Hepatocyte (in vitro differentiated cells): ENCODE measurements at regions not wholly inside any gene's neighbourhood (a gene's known extent, or its start where the extent isn't known, plus 50 kb on each side); places are given as distances from the start of the nearest gene placed in this dataset.

Experiments
- EZH2 ChIP-seq: fragments of 200-600 bp; sonication (generic); IDR thresholded peaks from 2 replicates; pipeline ENCODE4 v1.6.1; 2016; ENCODE audit warnings: antibody characterized with exemption, mild to moderate bottlenecking, borderline replicate concordance
- TF ChIP-seq, protein P1 (sequence below): fragments of 200-600 bp; sonication (generic); IDR thresholded peaks from 2 replicates; pipeline ENCODE4 v1.5.1; 2016; ENCODE audit warnings: antibody characterized with exemption, mild to moderate bottlenecking; ENCODE audit not compliant: poor library complexity

DNA sequence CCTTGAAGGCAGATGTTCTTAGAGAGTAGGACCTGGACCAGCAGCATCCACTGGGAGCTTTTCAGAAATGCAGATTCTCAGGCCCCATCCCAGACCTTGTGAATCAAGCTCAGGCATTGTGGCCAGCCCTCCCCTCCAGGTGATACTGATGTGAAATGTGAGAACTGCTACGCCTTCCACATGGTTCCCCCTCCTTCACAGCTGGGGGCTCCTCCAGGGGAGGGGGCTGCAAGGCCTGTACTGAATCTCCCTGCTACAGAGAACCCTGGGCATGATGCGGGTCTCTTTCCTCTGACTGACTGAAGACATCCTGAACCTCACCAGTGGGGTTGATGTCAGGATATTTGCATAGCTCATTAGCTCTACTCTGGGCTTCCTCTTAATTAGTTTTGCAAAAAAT is 141.8 kb upstream of the CSF3R start:
- TF ChIP-seq, protein P1, sequence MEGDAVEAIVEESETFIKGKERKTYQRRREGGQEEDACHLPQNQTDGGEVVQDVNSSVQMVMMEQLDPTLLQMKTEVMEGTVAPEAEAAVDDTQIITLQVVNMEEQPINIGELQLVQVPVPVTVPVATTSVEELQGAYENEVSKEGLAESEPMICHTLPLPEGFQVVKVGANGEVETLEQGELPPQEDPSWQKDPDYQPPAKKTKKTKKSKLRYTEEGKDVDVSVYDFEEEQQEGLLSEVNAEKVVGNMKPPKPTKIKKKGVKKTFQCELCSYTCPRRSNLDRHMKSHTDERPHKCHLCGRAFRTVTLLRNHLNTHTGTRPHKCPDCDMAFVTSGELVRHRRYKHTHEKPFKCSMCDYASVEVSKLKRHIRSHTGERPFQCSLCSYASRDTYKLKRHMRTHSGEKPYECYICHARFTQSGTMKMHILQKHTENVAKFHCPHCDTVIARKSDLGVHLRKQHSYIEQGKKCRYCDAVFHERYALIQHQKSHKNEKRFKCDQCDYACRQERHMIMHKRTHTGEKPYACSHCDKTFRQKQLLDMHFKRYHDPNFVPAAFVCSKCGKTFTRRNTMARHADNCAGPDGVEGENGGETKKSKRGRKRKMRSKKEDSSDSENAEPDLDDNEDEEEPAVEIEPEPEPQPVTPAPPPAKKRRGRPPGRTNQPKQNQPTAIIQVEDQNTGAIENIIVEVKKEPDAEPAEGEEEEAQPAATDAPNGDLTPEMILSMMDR, result no peak
- no peak for TF ChIP-seq EZH2
